ENCODE measurements at regions not wholly inside any gene's neighbourhood (a gene's known extent, or its start where the extent isn't known, plus 50 kb on each side); places are given as distances from the start of the nearest gene placed in this dataset.

- no peak for TF ChIP-seq FOXM1 (IDR thresholded peaks at IDR 0.05; ENCODE audit: low read depth, low read length)
- no peak for TF ChIP-seq NFYB (IDR thresholded peaks at IDR 0.05; ENCODE audit: insufficient read depth, low read depth, low read length)
- no peak for TF ChIP-seq NFIC (IDR thresholded peaks at IDR 0.05; ENCODE audit: low read depth, low read length)
- no peak for TF ChIP-seq CREB1 (IDR thresholded peaks at IDR 0.05; ENCODE audit: low read depth)
- TF ChIP-seq CTCF (IDR thresholded peaks at IDR 0.05 in 2 of 3, conservative IDR thresholded peaks at IDR 0.05 in 1 of 3; ENCODE audit: control insufficient read depth in 2 of 3, extremely low read depth in 1 of 3, insufficient read depth in 1 of 3, low read depth in 3 of 3, low read length in 3 of 3) = no peak
- no peak for TF ChIP-seq MEF2A (IDR thresholded peaks at IDR 0.05; ENCODE audit: insufficient read depth, low read depth, low read length)
- no peak for TF ChIP-seq RAD21 (IDR thresholded peaks at IDR 0.05; ENCODE audit: insufficient read depth, low read depth, low read length)
Observed at GRCh38 chr3:59518283-59519055, 468.6 kb upstream of the CFAP20DC start.
